ENCODE measurements at regions not wholly inside any gene's neighbourhood (a gene's known extent, or its start where the extent isn't known, plus 50 kb on each side); places are given as distances from the start of the nearest gene placed in this dataset.

GRCh38 chr7:37504801-37505200 is 56.1 kb upstream of the ELMO1 start:
- no peaks in the 10 kb centered on the region for H3K36me3 Mint-ChIP-seq (ENCODE audit: low read depth)
- H3K4me3 Mint-ChIP-seq = no peak overlapping the region
- H3K27me3 Mint-ChIP-seq (ENCODE audit: low read depth) = peaks cover 4% of the 10 kb centered on the region
- no peak for TF ChIP-seq CTCF (conservative IDR thresholded peaks at IDR 0.05)
- H3K4me1 Mint-ChIP-seq = peaks cover 6% of the 10 kb centered on the region
- no peak for DNase-seq (ENCODE audit: low read depth, low spot score)
- H3K27ac Mint-ChIP-seq (ENCODE audit: unreplicated experiment) = no peak overlapping the region
- no peaks in the 10 kb centered on the region for H3K9me3 Mint-ChIP-seq

- no peak for TF ChIP-seq CTCF (conservative IDR thresholded peaks at IDR 0.05)
- DNase-seq (ENCODE audit: low read depth, low spot score) = no peak
- peaks cover 4% of the 10 kb centered on the region for H3K27me3 Mint-ChIP-seq (ENCODE audit: low read depth)
- H3K9me3 Mint-ChIP-seq = no peaks in the 10 kb centered on the region
- peaks cover 6% of the 10 kb centered on the region for H3K4me1 Mint-ChIP-seq
- H3K36me3 Mint-ChIP-seq (ENCODE audit: low read depth) = no peaks in the 10 kb centered on the region
- H3K4me3 Mint-ChIP-seq = no peak overlapping the region
- H3K27ac Mint-ChIP-seq (ENCODE audit: unreplicated experiment) = no peak overlapping the region
Measured at GRCh38 chr7:37505750-37506353, 57.2 kb upstream of the ELMO1 start.

GRCh38 chr7:37508118-37508517 is 59.5 kb upstream of the ELMO1 start:
- Mint-ChIP-seq H3K9me3 (no peaks in the 10 kb centered on the region), H3K36me3 (ENCODE audit: low read depth) (no peaks in the 10 kb centered on the region), H3K4me1 (peaks cover 6% of the 10 kb centered on the region), H3K27me3 (ENCODE audit: low read depth) (peaks cover 4% of the 10 kb centered on the region), H3K4me3 (no peak overlapping the region), H3K27ac (ENCODE audit: unreplicated experiment) (no peak overlapping the region)
- no peak for TF ChIP-seq CTCF (conservative IDR thresholded peaks at IDR 0.05)
- DNase-seq (ENCODE audit: low read depth, low spot score) = no peak

- H3K4me1 Mint-ChIP-seq = no peaks in the 10 kb centered on the region
- H3K9me3 Mint-ChIP-seq = no peaks in the 10 kb centered on the region
- DNase-seq (ENCODE audit: low read depth, low spot score) = no peak
- H3K27ac Mint-ChIP-seq (ENCODE audit: unreplicated experiment) = no peak overlapping the region
- no peak overlapping the region for H3K4me3 Mint-ChIP-seq
- H3K36me3 Mint-ChIP-seq (ENCODE audit: low read depth) = no peaks in the 10 kb centered on the region
- peak; percentile 76 for TF ChIP-seq CTCF (conservative IDR thresholded peaks at IDR 0.05)
- peaks cover 4% of the 10 kb centered on the region for H3K27me3 Mint-ChIP-seq (ENCODE audit: low read depth)
Measured at GRCh38 chr7:37510043-37510634, 61.5 kb upstream of the ELMO1 start.

GRCh38 chr7:37511915-37512314 is 63.3 kb upstream of the ELMO1 start:
- no peaks in the 10 kb centered on the region for H3K4me1 Mint-ChIP-seq
- DNase-seq (ENCODE audit: low read depth, low spot score) = no peak
- H3K4me3 Mint-ChIP-seq = no peak overlapping the region
- no peaks in the 10 kb centered on the region for H3K36me3 Mint-ChIP-seq (ENCODE audit: low read depth)
- no peak for TF ChIP-seq CTCF (conservative IDR thresholded peaks at IDR 0.05)
- H3K27ac Mint-ChIP-seq (ENCODE audit: unreplicated experiment) = no peak overlapping the region
- H3K9me3 Mint-ChIP-seq = no peaks in the 10 kb centered on the region
- H3K27me3 Mint-ChIP-seq (ENCODE audit: low read depth) = peaks cover 4% of the 10 kb centered on the region

All from neural crest cell (in vitro differentiated cells).